HFFc6 (cell line): ENCODE measurements at regions not wholly inside any gene's neighbourhood (a gene's known extent, or its start where the extent isn't known, plus 50 kb on each side); places are given as distances from the start of the nearest gene placed in this dataset.

Experiments used
- DNase-seq: peaks from one replicate; pipeline ENCODE4 v3.0.0-alpha.2; 2018
- H3K27ac Mint-ChIP-seq: 2 replicates; pipeline ENCODE4 v1.8.0; 2020; ENCODE audit warnings: mild to moderate bottlenecking, mixed read lengths
- H3K27me3 Mint-ChIP-seq: 2 replicates; pipeline ENCODE4 v1.8.0; 2021; ENCODE audit warnings: mild to moderate bottlenecking, moderate library complexity, mixed read lengths; ENCODE audit not compliant: insufficient read depth
- H3K36me3 Mint-ChIP-seq: 2 replicates; pipeline ENCODE4 v1.8.0; 2021; ENCODE audit warnings: low read depth, mixed read lengths
- H3K4me1 Mint-ChIP-seq: 2 replicates; pipeline ENCODE4 v1.8.0; 2020; ENCODE audit warnings: low read depth, mixed read lengths
- H3K4me3 Mint-ChIP-seq: 2 replicates; pipeline ENCODE4 v1.8.0; 2020; ENCODE audit warnings: mild to moderate bottlenecking, moderate library complexity, mixed read lengths
- H3K9me3 Mint-ChIP-seq: 2 replicates; pipeline ENCODE4 v1.8.0; 2020; ENCODE audit warnings: mild to moderate bottlenecking, mixed read lengths
- TF ChIP-seq, protein P1 (sequence below): fragments of 200-600 bp; sonication (generic); IDR thresholded peaks from 2 replicates; pipeline ENCODE4 v1.5.0; 2021; ENCODE audit warnings: antibody characterized with exemption, mild to moderate bottlenecking

DNA sequence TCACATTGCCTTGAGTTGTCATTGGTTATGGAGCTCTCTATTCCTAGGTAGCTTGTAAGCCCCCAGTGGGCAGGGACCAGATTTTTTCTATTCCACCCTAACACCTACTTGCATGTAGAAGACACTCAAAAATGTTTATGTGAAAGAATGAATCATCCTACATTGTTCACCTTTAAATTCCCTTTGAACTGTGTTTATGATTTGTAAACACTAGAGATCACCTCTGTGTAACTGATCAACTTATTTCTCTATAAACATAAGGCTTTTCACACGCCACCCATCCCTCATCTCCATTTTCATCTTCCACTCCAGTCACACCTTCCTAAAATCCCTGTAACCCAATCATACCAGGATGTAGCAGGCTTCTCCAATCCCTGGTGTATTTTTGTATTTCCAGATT lies 142.6 kb upstream of the LEF1 start:
- peaks cover 11% of the 10 kb centered on the region; the same call in 1 of the 2 replicates for H3K27me3 Mint-ChIP-seq
- H3K27ac Mint-ChIP-seq: no peak overlapping the region
- TF ChIP-seq, protein P1, sequence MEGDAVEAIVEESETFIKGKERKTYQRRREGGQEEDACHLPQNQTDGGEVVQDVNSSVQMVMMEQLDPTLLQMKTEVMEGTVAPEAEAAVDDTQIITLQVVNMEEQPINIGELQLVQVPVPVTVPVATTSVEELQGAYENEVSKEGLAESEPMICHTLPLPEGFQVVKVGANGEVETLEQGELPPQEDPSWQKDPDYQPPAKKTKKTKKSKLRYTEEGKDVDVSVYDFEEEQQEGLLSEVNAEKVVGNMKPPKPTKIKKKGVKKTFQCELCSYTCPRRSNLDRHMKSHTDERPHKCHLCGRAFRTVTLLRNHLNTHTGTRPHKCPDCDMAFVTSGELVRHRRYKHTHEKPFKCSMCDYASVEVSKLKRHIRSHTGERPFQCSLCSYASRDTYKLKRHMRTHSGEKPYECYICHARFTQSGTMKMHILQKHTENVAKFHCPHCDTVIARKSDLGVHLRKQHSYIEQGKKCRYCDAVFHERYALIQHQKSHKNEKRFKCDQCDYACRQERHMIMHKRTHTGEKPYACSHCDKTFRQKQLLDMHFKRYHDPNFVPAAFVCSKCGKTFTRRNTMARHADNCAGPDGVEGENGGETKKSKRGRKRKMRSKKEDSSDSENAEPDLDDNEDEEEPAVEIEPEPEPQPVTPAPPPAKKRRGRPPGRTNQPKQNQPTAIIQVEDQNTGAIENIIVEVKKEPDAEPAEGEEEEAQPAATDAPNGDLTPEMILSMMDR: no peak
- no peaks in the 10 kb centered on the region for H3K4me1 Mint-ChIP-seq
- DNase-seq: no peak
- H3K36me3 Mint-ChIP-seq: no peaks in the 10 kb centered on the region
- H3K4me3 Mint-ChIP-seq: no peak overlapping the region
- no peaks in the 10 kb centered on the region; the same call in 1 of the 2 replicates for H3K9me3 Mint-ChIP-seq

DNA sequence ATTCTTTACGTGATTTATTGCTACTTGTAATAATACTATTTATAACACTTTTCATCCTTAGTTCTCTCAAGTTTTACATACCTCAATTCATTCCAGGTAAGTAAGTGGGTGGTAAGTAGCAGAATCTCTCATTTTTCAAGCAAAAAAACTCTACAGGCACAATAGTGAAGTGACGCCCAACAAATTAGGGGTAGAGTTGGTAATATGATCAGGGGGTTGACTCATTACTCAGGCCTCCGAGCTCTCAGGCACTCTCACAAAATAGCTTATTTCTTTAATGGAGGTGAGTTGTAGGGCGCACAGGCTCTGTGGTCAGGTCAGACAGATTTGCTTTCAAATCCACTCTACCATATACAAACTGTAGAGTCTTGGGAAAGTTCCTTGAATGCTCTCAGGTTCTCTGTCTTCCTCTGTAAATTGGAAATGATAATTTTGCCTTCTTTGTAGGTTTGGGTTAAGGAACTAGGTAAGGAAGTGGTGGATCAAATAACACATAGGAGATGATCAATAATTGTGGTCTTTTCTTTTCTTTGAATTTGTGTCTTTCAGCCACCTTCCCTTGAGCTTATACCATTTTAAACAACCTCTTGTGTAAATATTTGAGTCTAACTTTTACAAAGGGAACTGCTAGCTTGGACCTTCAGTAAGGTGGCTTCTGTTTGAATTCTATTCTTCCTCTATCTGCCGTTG lies 134.9 kb upstream of the LEF1 start:
- Mint-ChIP-seq H3K36me3 (no peaks in the 10 kb centered on the region), H3K4me3 (no peak overlapping the region), H3K27me3 (peaks cover 2% of the 10 kb centered on the region), H3K9me3 (no peaks in the 10 kb centered on the region; the same call in 1 of the 2 replicates), H3K27ac (no peak overlapping the region), H3K4me1 (no peaks in the 10 kb centered on the region)
- TF ChIP-seq, protein P1: no peak
- DNase-seq: no peak

DNA sequence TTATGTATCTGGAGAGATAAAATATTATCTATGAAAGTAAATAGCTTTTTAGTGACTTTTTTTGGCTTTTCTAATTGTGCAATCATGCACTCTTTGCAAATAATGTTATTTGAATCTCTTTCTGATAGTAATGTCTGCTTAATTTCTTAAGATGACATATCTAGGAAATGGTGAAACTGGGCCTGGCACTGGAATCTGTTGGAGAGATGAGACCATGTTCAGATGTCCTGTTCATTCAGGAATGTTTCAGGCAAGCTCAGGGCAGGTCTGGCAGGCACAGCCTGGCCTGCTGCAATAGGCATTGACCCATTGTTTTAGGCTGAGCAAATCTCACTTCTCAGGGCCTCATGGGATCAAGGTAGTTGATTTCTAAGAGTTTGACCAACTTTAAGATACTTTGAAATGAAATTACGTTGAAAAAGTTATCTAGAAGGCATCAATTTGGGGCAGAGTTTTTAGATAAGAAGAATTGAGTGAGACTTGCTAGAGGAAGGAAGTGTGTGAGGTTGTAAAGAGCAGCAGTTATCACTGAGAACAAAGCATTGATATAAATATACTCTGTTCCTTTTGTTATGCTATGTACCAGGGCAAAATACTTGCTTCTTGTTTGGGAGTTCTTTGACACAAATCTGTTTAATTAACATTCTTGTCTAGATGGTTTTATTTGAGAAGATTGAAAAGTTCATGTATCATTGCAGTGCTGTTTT lies 133.0 kb upstream of the LEF1 start:
- Mint-ChIP-seq H3K27ac (no peak overlapping the region), H3K4me3 (no peak overlapping the region), H3K27me3 (peaks cover 2% of the 10 kb centered on the region), H3K9me3 (no peaks in the 10 kb centered on the region; the same call in 1 of the 2 replicates), H3K36me3 (no peaks in the 10 kb centered on the region), H3K4me1 (no peaks in the 10 kb centered on the region)
- TF ChIP-seq, protein P1: no peak
- no peak for DNase-seq

DNA sequence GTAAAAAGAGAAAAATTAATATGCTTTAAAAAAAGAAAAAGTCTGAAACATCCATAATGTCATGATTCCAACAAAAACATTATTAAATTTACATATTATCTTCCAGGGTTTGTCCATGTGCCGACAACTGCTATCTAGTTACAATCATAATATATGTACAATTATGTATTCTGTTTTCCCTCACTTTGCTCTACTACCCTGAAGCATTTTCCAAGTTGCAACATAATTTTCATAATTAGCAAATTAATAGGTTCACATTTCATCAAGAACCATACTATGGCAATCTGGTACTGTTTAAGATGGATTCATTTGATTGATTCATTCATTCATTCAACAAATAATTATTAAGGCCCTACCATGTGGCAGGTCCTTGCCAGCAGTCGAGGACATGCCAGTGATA lies 128.9 kb upstream of the LEF1 start:
- H3K4me3 Mint-ChIP-seq: no peak overlapping the region
- H3K27ac Mint-ChIP-seq: no peak overlapping the region
- no peaks in the 10 kb centered on the region; the same call in 1 of the 2 replicates for H3K9me3 Mint-ChIP-seq
- no peak for DNase-seq
- H3K27me3 Mint-ChIP-seq: peaks cover 2% of the 10 kb centered on the region
- H3K4me1 Mint-ChIP-seq: no peaks in the 10 kb centered on the region
- no peaks in the 10 kb centered on the region for H3K36me3 Mint-ChIP-seq
- TF ChIP-seq, protein P1: no peak

DNA sequence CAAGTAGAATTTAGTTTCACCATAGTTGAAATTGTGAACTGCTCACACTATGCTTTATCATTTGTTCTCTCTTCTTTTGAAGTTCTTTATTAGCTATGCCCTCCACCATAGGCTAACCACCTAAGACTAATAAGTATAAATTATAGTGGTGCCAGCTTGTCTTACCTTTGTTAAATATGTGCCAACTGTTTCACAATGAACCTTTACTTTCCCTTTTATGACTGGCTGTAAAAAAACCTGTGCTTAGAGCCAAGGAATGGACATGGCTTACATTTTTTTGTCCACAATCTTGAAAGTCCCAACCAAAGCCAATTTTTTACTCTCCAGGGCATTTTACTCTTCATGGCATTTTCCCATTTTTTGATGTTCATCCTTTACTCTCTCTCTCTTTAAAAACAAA lies 123.5 kb upstream of the LEF1 start:
- no peak for DNase-seq
- TF ChIP-seq, protein P1: no peak
- Mint-ChIP-seq H3K4me3 (no peak overlapping the region), H3K27me3 (peaks cover 3% of the 10 kb centered on the region; the same call in 1 of the 2 replicates), H3K4me1 (no peaks in the 10 kb centered on the region), H3K36me3 (no peaks in the 10 kb centered on the region), H3K9me3 (no peaks in the 10 kb centered on the region; the same call in 1 of the 2 replicates), H3K27ac (no peak overlapping the region)
